ENCODE measurements at regions not wholly inside any gene's neighbourhood (a gene's known extent, or its start where the extent isn't known, plus 50 kb on each side); places are given as distances from the start of the nearest gene placed in this dataset.

DNA sequence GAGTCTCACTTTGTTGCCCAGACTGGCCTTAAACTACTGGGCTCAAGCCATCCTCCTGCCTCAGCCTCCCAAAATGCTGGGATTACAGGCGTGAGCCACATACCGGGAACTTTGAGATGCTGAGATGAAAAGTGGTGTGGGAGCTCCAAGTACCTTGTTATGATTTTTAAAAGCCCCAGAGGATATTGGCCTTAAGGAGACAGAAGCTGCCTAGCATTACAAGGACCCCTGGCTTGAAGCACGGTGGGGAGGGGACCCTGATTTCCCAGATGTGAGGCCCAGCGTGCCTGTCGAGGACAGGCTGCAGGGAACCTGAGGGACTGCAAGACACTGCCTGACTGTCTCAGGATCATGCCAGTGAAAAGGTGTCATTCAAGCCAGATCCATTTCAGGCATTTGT, 75.3 kb upstream of the TIAM2 start (continued):
- TF ChIP-seq, protein P1, sequence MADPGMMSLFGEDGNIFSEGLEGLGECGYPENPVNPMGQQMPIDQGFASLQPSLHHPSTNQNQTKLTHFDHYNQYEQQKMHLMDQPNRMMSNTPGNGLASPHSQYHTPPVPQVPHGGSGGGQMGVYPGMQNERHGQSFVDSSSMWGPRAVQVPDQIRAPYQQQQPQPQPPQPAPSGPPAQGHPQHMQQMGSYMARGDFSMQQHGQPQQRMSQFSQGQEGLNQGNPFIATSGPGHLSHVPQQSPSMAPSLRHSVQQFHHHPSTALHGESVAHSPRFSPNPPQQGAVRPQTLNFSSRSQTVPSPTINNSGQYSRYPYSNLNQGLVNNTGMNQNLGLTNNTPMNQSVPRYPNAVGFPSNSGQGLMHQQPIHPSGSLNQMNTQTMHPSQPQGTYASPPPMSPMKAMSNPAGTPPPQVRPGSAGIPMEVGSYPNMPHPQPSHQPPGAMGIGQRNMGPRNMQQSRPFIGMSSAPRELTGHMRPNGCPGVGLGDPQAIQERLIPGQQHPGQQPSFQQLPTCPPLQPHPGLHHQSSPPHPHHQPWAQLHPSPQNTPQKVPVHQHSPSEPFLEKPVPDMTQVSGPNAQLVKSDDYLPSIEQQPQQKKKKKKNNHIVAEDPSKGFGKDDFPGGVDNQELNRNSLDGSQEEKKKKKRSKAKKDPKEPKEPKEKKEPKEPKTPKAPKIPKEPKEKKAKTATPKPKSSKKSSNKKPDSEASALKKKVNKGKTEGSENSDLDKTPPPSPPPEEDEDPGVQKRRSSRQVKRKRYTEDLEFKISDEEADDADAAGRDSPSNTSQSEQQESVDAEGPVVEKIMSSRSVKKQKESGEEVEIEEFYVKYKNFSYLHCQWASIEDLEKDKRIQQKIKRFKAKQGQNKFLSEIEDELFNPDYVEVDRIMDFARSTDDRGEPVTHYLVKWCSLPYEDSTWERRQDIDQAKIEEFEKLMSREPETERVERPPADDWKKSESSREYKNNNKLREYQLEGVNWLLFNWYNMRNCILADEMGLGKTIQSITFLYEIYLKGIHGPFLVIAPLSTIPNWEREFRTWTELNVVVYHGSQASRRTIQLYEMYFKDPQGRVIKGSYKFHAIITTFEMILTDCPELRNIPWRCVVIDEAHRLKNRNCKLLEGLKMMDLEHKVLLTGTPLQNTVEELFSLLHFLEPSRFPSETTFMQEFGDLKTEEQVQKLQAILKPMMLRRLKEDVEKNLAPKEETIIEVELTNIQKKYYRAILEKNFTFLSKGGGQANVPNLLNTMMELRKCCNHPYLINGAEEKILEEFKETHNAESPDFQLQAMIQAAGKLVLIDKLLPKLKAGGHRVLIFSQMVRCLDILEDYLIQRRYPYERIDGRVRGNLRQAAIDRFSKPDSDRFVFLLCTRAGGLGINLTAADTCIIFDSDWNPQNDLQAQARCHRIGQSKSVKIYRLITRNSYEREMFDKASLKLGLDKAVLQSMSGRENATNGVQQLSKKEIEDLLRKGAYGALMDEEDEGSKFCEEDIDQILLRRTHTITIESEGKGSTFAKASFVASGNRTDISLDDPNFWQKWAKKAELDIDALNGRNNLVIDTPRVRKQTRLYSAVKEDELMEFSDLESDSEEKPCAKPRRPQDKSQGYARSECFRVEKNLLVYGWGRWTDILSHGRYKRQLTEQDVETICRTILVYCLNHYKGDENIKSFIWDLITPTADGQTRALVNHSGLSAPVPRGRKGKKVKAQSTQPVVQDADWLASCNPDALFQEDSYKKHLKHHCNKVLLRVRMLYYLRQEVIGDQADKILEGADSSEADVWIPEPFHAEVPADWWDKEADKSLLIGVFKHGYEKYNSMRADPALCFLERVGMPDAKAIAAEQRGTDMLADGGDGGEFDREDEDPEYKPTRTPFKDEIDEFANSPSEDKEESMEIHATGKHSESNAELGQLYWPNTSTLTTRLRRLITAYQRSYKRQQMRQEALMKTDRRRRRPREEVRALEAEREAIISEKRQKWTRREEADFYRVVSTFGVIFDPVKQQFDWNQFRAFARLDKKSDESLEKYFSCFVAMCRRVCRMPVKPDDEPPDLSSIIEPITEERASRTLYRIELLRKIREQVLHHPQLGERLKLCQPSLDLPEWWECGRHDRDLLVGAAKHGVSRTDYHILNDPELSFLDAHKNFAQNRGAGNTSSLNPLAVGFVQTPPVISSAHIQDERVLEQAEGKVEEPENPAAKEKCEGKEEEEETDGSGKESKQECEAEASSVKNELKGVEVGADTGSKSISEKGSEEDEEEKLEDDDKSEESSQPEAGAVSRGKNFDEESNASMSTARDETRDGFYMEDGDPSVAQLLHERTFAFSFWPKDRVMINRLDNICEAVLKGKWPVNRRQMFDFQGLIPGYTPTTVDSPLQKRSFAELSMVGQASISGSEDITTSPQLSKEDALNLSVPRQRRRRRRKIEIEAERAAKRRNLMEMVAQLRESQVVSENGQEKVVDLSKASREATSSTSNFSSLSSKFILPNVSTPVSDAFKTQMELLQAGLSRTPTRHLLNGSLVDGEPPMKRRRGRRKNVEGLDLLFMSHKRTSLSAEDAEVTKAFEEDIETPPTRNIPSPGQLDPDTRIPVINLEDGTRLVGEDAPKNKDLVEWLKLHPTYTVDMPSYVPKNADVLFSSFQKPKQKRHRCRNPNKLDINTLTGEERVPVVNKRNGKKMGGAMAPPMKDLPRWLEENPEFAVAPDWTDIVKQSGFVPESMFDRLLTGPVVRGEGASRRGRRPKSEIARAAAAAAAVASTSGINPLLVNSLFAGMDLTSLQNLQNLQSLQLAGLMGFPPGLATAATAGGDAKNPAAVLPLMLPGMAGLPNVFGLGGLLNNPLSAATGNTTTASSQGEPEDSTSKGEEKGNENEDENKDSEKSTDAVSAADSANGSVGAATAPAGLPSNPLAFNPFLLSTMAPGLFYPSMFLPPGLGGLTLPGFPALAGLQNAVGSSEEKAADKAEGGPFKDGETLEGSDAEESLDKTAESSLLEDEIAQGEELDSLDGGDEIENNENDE (IDR thresholded peaks at IDR 0.05; ENCODE audit: low read depth, low read length), result no peak
- TF ChIP-seq FOXJ2 (tag; IDR thresholded peaks at IDR 0.05) (no peak), CXXC5 (CRISPR knock-in tag; IDR thresholded peaks at IDR 0.05) (no peak), SMAD4 (CRISPR knock-in tag; conservative IDR thresholded peaks at IDR 0.05) (no peak), ZNF699 (CRISPR knock-in tag; IDR thresholded peaks at IDR 0.05; ENCODE audit: insufficient replicate concordance) (no peak), MTF1 (CRISPR knock-in tag; IDR thresholded peaks at IDR 0.05; ENCODE audit: borderline replicate concordance) (no peak)
- TF ChIP-seq, protein P2, sequence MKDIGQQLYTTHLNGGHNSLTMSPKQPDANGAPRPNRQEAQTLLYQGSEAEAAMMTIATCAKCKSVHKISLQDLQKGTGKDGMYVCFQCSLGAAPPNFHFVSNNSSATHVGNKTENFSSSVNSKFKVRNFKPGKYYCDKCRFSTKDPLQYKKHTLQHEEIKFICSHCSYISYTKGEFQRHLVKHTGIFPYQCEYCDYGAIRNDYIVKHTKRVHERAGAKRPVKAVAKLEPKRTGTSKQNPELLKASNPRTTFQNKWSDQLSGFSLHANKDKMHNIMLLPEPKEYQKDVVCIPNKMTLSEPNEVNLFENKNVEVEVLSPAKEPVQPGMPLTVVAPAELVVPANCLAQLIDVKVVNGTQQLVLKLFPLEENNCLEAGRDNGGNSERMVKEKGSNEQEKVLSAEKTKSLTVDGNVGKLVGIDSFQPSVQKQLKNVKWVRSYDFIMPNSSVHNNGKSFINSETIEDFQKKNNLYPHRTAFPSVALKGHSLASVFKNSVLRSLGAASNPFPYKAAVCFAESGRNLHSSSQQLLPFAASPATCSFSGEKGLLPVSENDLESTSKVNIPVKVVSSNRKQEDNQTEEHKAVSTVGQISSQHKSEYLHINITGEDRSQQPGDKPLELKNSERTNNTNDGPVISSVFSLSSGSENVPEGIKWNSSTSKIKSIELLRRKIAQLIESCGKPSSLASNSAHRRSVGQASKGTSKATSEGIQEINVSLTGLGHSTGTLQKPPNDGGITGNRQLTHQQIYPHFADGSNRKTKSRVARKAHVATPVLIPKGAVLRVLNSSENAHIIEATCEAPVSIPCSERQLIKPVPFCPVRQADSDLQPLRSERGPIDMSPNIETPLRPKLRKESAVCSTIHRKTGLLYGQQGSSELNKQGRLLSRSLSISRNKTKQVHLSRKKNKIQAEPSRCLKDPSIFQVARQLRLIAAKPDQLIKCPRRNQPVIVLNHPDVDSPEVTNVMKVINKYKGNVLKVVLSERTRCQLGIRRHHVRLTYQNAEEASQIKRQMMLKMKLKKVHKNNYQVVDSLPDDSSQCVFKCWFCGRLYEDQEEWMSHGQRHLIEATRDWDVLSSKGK (CRISPR knock-in tag; IDR thresholded peaks at IDR 0.05), result no peak

Data from K562 (cell line).